Endothelial cell of umbilical vein (primary cell): ENCODE measurements at regions not wholly inside any gene's neighbourhood (a gene's known extent, or its start where the extent isn't known, plus 50 kb on each side); places are given as distances from the start of the nearest gene placed in this dataset.

Experiments used
- BruUV-seq: library from RNA; stranded (reverse); fragments of 400-500 nt; replicated peaks from 2 replicates; lab custom pipeline; 2021; lab: Mats Ljungman, UMichigan
- CTCF ChIA-PET: fragments of 300-600, 350-600 bp; sonication (Branson Sonifier 250); formaldehyde crosslinking; loops from one replicate; lab custom pipeline; 2021; ENCODE audit warnings: antibody characterized with exemption, inconsistent platforms; lab: Charles Lee
- POLR2A ChIA-PET: fragments of 300-600, 350-600 bp; sonication (Branson Sonifier 250); formaldehyde crosslinking; loops from one replicate; lab custom pipeline; 2021; ENCODE audit warnings: antibody characterized with exemption, inconsistent platforms; lab: Charles Lee
- DNase-seq: peaks from one replicate; pipeline ENCODE4 v3.0.0-alpha.2; 2011; ENCODE audit warnings: low read depth, low spot score
- FAIRE-seq: peaks from 2 replicates; lab custom pipeline; 2011; peaks lifted over from hg19 to GRCh38; lab: Jason Lieb, UNC
- H2AFZ ChIP-seq: 2 replicates; pipeline ENCODE4 v1.6.0; 2012; ENCODE audit warnings: low read depth, low read length, control low read depth, inconsistent platforms
- H3K27ac ChIP-seq: 2 replicates; pipeline ENCODE4 v1.5.1; 2011; ENCODE audit warnings: low read depth, mild to moderate bottlenecking, control low read depth, low read length, moderate library complexity; ENCODE audit not compliant: insufficient read depth
- H3K27me3 ChIP-seq, 2 experiments: 2 replicates each; pipeline versions ENCODE4 v1.6.0 to v1.6.1; 2011; ENCODE audit warnings: low read length in 2 of 2, mixed read lengths in 1 of 2; ENCODE audit not compliant: control insufficient read depth in 2 of 2, insufficient read depth in 2 of 2
- H3K36me3 ChIP-seq, 2 experiments: 2 replicates in 1 of 2; 3 replicates in 1 of 2; pipeline ENCODE4 v1.5.1; 2011; ENCODE audit warnings: low read length in 2 of 2, mild to moderate bottlenecking in 1 of 2, moderate library complexity in 1 of 2; ENCODE audit not compliant: control insufficient read depth in 2 of 2, insufficient read depth in 2 of 2; ENCODE audit errors: extremely low read depth in 1 of 2
- H3K4me1 ChIP-seq: 3 replicates; pipeline ENCODE4 v1.5.1; 2011; ENCODE audit warnings: mild to moderate bottlenecking, low read length; ENCODE audit not compliant: control insufficient read depth, insufficient read depth; ENCODE audit errors: extremely low read depth
- H3K4me2 ChIP-seq: 2 replicates; pipeline ENCODE4 v1.6.1; 2011; ENCODE audit warnings: low read length, control low read depth, mixed read lengths; ENCODE audit not compliant: insufficient read depth
- H3K4me3 ChIP-seq, 3 experiments: fragments of 200-600 bp in 1 of 3; sonication (generic), shearing (Covaris generic) in 1 of 3; replicated peaks in 1 of 3; 2 replicates each; pipeline ENCODE4 v1.5.1; 2011 to 2016; ENCODE audit warnings: control low read depth in 3 of 3, low read length in 3 of 3, mild to moderate bottlenecking in 2 of 3, inconsistent platforms in 1 of 3, low read depth in 1 of 3, moderate library complexity in 1 of 3; ENCODE audit not compliant: insufficient read depth in 1 of 3
- H3K79me2 ChIP-seq: 2 replicates; pipeline ENCODE4 v1.6.0; 2012; ENCODE audit warnings: low read length, inconsistent platforms; ENCODE audit not compliant: control insufficient read depth, insufficient read depth
- H3K9ac ChIP-seq: replicated peaks from 2 replicates; pipeline ENCODE3; 2011; ENCODE audit warnings: low read length, control low read depth; ENCODE audit not compliant: insufficient read depth; ENCODE audit errors: extremely low read depth
- H3K9me1 ChIP-seq: replicated peaks from 3 replicates; pipeline ENCODE4 v1.6.0; 2011; ENCODE audit warnings: mild to moderate bottlenecking, low read length; ENCODE audit not compliant: control insufficient read depth, insufficient read depth; ENCODE audit errors: extremely low read depth
- H3K9me3 ChIP-seq: replicated peaks from 2 replicates; pipeline ENCODE4 v1.5.1; 2012; ENCODE audit warnings: low read length, inconsistent platforms; ENCODE audit not compliant: control insufficient read depth, insufficient read depth
- H4K20me1 ChIP-seq: replicated peaks from 2 replicates; pipeline ENCODE3; 2011; ENCODE audit warnings: mild to moderate bottlenecking, low read length; ENCODE audit not compliant: control insufficient read depth, insufficient read depth; ENCODE audit errors: extremely low read depth
- EZH2 ChIP-seq: IDR thresholded peaks from 2 replicates; pipeline ENCODE4 v1.6.1; 2012; ENCODE audit warnings: borderline replicate concordance, low read depth, mild to moderate bottlenecking, moderate library complexity, low read length, inconsistent platforms; ENCODE audit not compliant: severe bottlenecking
- FOS ChIP-seq: IDR thresholded peaks from 2 replicates; pipeline ENCODE4 v1.6.1; 2011; ENCODE audit warnings: mild to moderate bottlenecking, low read length, moderate library complexity, borderline replicate concordance; ENCODE audit not compliant: insufficient read depth
- GATA2 ChIP-seq: IDR thresholded peaks from 2 replicates; pipeline ENCODE4 v1.7.0; 2011; ENCODE audit warnings: low read depth, mild to moderate bottlenecking, moderate library complexity, mixed read lengths, low read length; ENCODE audit not compliant: insufficient read length, insufficient read depth
- MYC ChIP-seq: IDR thresholded peaks from one replicate; pipeline ENCODE4 v1.6.1; 2011; ENCODE audit warnings: mild to moderate bottlenecking, low read depth, low read length
- POLR2A ChIP-seq: IDR thresholded peaks from 2 replicates; pipeline ENCODE4 v1.6.1; 2012; ENCODE audit warnings: low read depth, mild to moderate bottlenecking, control low read depth, low read length
- dilution Hi-C: fragments of 300-500 bp; cut with MboI; formaldehyde crosslinking; loops from one replicate; pipeline ENCODE4 v1.15.0; 2019; ENCODE audit warnings: low sequenced_read_pairs; ENCODE audit not compliant: extremely low pct_ligation_motif_present
- intact Hi-C: fragments of 100-400 bp; cut with micrococcal nuclease; formaldehyde crosslinking; loops from one replicate; pipeline ENCODE4 v1.10.0; 2022
- TF ChIP-seq, protein P1 (sequence below): IDR thresholded peaks from 2 replicates; pipeline ENCODE4 v1.6.1; 2011; ENCODE audit not compliant: insufficient read depth, insufficient read length
- TF ChIP-seq, protein P2 (sequence below), 2 donors: IDR thresholded peaks; 1 replicate in 1 of 2; 2 replicates in 1 of 2; pipeline ENCODE4 v1.5.1; 2011; ENCODE audit warnings: low read length in 2 of 2, mild to moderate bottlenecking in 2 of 2, moderate library complexity in 2 of 2, control low read depth in 1 of 2, inconsistent platforms in 1 of 2, low read depth in 1 of 2; ENCODE audit not compliant: insufficient read depth in 1 of 2; ENCODE audit errors: extremely low read depth in 1 of 2

- dilution Hi-C loops = no loop called here
- H2AFZ ChIP-seq = no peak overlapping the region
- DNase-seq (no peak), FAIRE-seq (no peak)
- no peaks in the 10 kb centered on the region for H3K36me3 ChIP-seq
- H3K27me3 ChIP-seq = no peaks in the 10 kb centered on the region
- CTCF ChIA-PET = no interaction called here
- H3K79me2 ChIP-seq = no peaks in the 10 kb centered on the region
- no peak overlapping the region for H3K4me3 ChIP-seq
- TF ChIP-seq GATA2 (no peak), POLR2A (no peak), FOS (no peak), MYC (no peak), EZH2 (no peak)
- TF ChIP-seq, protein P1, sequence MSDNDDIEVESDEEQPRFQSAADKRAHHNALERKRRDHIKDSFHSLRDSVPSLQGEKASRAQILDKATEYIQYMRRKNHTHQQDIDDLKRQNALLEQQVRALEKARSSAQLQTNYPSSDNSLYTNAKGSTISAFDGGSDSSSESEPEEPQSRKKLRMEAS = no peak
- TF ChIP-seq, protein P2, sequence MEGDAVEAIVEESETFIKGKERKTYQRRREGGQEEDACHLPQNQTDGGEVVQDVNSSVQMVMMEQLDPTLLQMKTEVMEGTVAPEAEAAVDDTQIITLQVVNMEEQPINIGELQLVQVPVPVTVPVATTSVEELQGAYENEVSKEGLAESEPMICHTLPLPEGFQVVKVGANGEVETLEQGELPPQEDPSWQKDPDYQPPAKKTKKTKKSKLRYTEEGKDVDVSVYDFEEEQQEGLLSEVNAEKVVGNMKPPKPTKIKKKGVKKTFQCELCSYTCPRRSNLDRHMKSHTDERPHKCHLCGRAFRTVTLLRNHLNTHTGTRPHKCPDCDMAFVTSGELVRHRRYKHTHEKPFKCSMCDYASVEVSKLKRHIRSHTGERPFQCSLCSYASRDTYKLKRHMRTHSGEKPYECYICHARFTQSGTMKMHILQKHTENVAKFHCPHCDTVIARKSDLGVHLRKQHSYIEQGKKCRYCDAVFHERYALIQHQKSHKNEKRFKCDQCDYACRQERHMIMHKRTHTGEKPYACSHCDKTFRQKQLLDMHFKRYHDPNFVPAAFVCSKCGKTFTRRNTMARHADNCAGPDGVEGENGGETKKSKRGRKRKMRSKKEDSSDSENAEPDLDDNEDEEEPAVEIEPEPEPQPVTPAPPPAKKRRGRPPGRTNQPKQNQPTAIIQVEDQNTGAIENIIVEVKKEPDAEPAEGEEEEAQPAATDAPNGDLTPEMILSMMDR (IDR thresholded peaks at IDR 0.05; ENCODE audit: extremely low read depth in 1 of 2, insufficient read depth in 1 of 2, low read depth in 1 of 2, low read length in 2 of 2) = no peak
- no peak overlapping the region for H3K9ac ChIP-seq
- H3K9me1 ChIP-seq = no peaks in the 10 kb centered on the region
- H3K9me3 ChIP-seq = no peaks in the 10 kb centered on the region
- no peaks in the 10 kb centered on the region for H3K4me1 ChIP-seq
- H3K27ac ChIP-seq = no peak overlapping the region
- POLR2A ChIA-PET = no interaction called here
- no peak overlapping the region for H3K4me2 ChIP-seq
- intact Hi-C loops = no loop called here
- no peaks in the 10 kb centered on the region for H4K20me1 ChIP-seq
- BruUV-seq = no TSS peak
These were observed 644.1 kb upstream of the BCHE start for GRCh38 chr3:166481340-166481739.
